Liver (tissue), 3 donors: ENCODE measurements at regions not wholly inside any gene's neighbourhood (a gene's known extent, or its start where the extent isn't known, plus 50 kb on each side); places are given as distances from the start of the nearest gene placed in this dataset.
"Not testable (repeated sequence)": the region's sequence is repeated elsewhere in the genome, so short reads cannot be mapped to it uniquely, and the experiment has no call there.

Source experiments
- ATF3 ChIP-seq: IDR thresholded peaks from 2 replicates; pipeline ENCODE4 v1.6.1; 2016; ENCODE audit warnings: antibody characterized with exemption
- GABPA ChIP-seq, 2 donors: IDR thresholded peaks in 1 of 2; conservative IDR thresholded peaks in 1 of 2; 2 replicates each; pipeline ENCODE4 v1.6.1; 2016; ENCODE audit warnings: antibody characterized with exemption in 2 of 2, mild to moderate bottlenecking in 1 of 2, moderate library complexity in 1 of 2
- HNF4A ChIP-seq, 2 donors: conservative IDR thresholded peaks; 2 replicates each; pipeline ENCODE4 v1.6.1; 2016; ENCODE audit warnings: antibody characterized with exemption in 2 of 2, mild to moderate bottlenecking in 2 of 2
- JUND ChIP-seq, 2 donors: IDR thresholded peaks; 2 replicates each; pipeline ENCODE4 v1.6.1; 2016; ENCODE audit warnings: antibody characterized with exemption in 2 of 2
- MAX ChIP-seq: IDR thresholded peaks from 2 replicates; pipeline ENCODE4 v1.6.1; 2016; ENCODE audit warnings: antibody characterized with exemption
- NR2F2 ChIP-seq: IDR thresholded peaks from 2 replicates; pipeline ENCODE4 v1.6.1; 2016; ENCODE audit warnings: antibody characterized with exemption
- RAD21 ChIP-seq, 2 donors: IDR thresholded peaks; 2 replicates each; pipeline ENCODE4 v1.6.1; 2016; ENCODE audit warnings: antibody characterized with exemption in 2 of 2, mild to moderate bottlenecking in 2 of 2
- RXRA ChIP-seq, 2 donors: IDR thresholded peaks; 2 replicates each; pipeline ENCODE4 v1.6.1; 2017 to 2018; ENCODE audit warnings: antibody characterized with exemption in 2 of 2, mild to moderate bottlenecking in 1 of 2
- SP1 ChIP-seq: IDR thresholded peaks from 2 replicates; pipeline ENCODE4 v1.6.1; 2018; ENCODE audit warnings: antibody characterized with exemption, mild to moderate bottlenecking
- TAF1 ChIP-seq: conservative IDR thresholded peaks from 2 replicates; pipeline ENCODE4 v1.6.1; 2016; ENCODE audit warnings: antibody characterized with exemption, mild to moderate bottlenecking
- YY1 ChIP-seq: IDR thresholded peaks from 2 replicates; pipeline ENCODE4 v1.6.1; 2016; ENCODE audit warnings: antibody characterized with exemption, mild to moderate bottlenecking
- ZBTB33 ChIP-seq: IDR thresholded peaks from 2 replicates; pipeline ENCODE4 v1.6.1; 2016; ENCODE audit warnings: antibody characterized with exemption
- TF ChIP-seq, protein P1 (sequence below): fragments of 150-350 bp; IDR thresholded peaks from 2 replicates; pipeline ENCODE4 v1.5.1; 2017; ENCODE audit warnings: improper control_type of control experiment, low read depth, low read length; ENCODE audit not compliant: missing input control
- TF ChIP-seq, protein P2 (sequence below): IDR thresholded peaks from 2 replicates; pipeline ENCODE4 v1.6.1; 2016; ENCODE audit warnings: antibody characterized with exemption, mild to moderate bottlenecking
- donor health status: healthy.
- donor health status: healthy.

DNA sequence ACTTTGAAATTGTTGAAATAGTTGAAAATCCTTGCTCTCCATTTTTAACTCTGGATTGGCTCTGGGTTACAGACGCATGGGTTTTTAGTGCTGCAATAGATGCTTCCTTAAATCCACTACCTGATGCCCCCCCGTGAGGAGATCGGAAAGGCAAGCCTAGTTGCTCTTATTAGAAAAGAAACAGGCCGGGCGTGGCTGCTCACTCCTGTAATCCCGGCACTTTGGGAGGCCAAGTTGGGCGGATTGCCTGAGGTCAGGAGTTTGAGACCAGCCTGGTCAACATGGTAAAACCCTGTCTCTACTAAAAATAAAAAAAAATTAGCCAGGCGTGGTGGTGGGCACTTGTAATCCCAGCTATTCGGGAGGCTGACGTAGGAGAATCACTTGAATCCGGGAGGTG is 202.0 kb upstream of the FOXK1 start:
- TF ChIP-seq, protein P1, sequence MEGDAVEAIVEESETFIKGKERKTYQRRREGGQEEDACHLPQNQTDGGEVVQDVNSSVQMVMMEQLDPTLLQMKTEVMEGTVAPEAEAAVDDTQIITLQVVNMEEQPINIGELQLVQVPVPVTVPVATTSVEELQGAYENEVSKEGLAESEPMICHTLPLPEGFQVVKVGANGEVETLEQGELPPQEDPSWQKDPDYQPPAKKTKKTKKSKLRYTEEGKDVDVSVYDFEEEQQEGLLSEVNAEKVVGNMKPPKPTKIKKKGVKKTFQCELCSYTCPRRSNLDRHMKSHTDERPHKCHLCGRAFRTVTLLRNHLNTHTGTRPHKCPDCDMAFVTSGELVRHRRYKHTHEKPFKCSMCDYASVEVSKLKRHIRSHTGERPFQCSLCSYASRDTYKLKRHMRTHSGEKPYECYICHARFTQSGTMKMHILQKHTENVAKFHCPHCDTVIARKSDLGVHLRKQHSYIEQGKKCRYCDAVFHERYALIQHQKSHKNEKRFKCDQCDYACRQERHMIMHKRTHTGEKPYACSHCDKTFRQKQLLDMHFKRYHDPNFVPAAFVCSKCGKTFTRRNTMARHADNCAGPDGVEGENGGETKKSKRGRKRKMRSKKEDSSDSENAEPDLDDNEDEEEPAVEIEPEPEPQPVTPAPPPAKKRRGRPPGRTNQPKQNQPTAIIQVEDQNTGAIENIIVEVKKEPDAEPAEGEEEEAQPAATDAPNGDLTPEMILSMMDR, result not testable (repeated sequence)
- not testable (repeated sequence) for TF ChIP-seq ZBTB33; ATF3; RAD21 (IDR thresholded peaks at IDR 0.05); SP1; MAX; RXRA (IDR thresholded peaks at IDR 0.05); JUND (IDR thresholded peaks at IDR 0.05); TAF1; HNF4A (conservative IDR thresholded peaks at IDR 0.05); GABPA (IDR thresholded peaks at IDR 0.05 in 1 of 2, conservative IDR thresholded peaks at IDR 0.05 in 1 of 2); YY1; NR2F2
- TF ChIP-seq, protein P2, sequence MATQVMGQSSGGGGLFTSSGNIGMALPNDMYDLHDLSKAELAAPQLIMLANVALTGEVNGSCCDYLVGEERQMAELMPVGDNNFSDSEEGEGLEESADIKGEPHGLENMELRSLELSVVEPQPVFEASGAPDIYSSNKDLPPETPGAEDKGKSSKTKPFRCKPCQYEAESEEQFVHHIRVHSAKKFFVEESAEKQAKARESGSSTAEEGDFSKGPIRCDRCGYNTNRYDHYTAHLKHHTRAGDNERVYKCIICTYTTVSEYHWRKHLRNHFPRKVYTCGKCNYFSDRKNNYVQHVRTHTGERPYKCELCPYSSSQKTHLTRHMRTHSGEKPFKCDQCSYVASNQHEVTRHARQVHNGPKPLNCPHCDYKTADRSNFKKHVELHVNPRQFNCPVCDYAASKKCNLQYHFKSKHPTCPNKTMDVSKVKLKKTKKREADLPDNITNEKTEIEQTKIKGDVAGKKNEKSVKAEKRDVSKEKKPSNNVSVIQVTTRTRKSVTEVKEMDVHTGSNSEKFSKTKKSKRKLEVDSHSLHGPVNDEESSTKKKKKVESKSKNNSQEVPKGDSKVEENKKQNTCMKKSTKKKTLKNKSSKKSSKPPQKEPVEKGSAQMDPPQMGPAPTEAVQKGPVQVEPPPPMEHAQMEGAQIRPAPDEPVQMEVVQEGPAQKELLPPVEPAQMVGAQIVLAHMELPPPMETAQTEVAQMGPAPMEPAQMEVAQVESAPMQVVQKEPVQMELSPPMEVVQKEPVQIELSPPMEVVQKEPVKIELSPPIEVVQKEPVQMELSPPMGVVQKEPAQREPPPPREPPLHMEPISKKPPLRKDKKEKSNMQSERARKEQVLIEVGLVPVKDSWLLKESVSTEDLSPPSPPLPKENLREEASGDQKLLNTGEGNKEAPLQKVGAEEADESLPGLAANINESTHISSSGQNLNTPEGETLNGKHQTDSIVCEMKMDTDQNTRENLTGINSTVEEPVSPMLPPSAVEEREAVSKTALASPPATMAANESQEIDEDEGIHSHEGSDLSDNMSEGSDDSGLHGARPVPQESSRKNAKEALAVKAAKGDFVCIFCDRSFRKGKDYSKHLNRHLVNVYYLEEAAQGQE, result not testable (repeated sequence)
